Bronchial epithelial cell (primary cell): ENCODE measurements at regions not wholly inside any gene's neighbourhood (a gene's known extent, or its start where the extent isn't known, plus 50 kb on each side); places are given as distances from the start of the nearest gene placed in this dataset.

ENCODE experiments used
- DNase-seq: peaks from one replicate; pipeline ENCODE4 v3.0.0-alpha.2; 2010; ENCODE audit warnings: low read depth
- FAIRE-seq: peaks from 2 replicates; lab custom pipeline; 2011; peaks lifted over from hg19 to GRCh38; lab: Jason Lieb, UNC
- H3K27me3 ChIP-seq: 2 replicates; pipeline ENCODE4 v1.5.1; 2011; ENCODE audit warnings: low read length; ENCODE audit not compliant: control insufficient read depth, insufficient read depth
- H3K36me3 ChIP-seq: 2 replicates; pipeline ENCODE4 v1.5.1; 2011; ENCODE audit warnings: low read length; ENCODE audit not compliant: control insufficient read depth, insufficient read depth
- H3K4me3 ChIP-seq: 2 replicates; pipeline ENCODE4 v1.5.1; 2011; ENCODE audit warnings: mild to moderate bottlenecking, low read depth, low read length, control low read depth
- CTCF ChIP-seq: IDR thresholded peaks from 2 replicates; pipeline ENCODE4 v1.5.1; 2011; ENCODE audit warnings: mild to moderate bottlenecking, moderate library complexity, low read length, control low read depth, inconsistent platforms; ENCODE audit not compliant: insufficient read depth, severe bottlenecking

GRCh38 chr22:20641919-20642579 lies 131.9 kb upstream of the SERPIND1 start:
- no peak for TF ChIP-seq CTCF
- Histone ChIP-seq H3K36me3 (no peaks in the 10 kb centered on the region), H3K4me3 (no peak overlapping the region), H3K27me3 (no peaks in the 10 kb centered on the region)
- no peak for DNase-seq
- no peak for FAIRE-seq

GRCh38 chr22:20642668-20643179 lies 131.2 kb upstream of the SERPIND1 start:
- FAIRE-seq, result no peak
- no peak for TF ChIP-seq CTCF
- Histone ChIP-seq H3K4me3 (no peak overlapping the region), H3K36me3 (no peaks in the 10 kb centered on the region), H3K27me3 (no peaks in the 10 kb centered on the region)
- no peak for DNase-seq

- DNase-seq, result no peak
- TF ChIP-seq CTCF, result no peak
- H3K27me3 ChIP-seq, result no peaks in the 10 kb centered on the region
- no peaks in the 10 kb centered on the region for H3K36me3 ChIP-seq
- no peak for FAIRE-seq
- H3K4me3 ChIP-seq, result no peak overlapping the region
Observed at GRCh38 chr22:20644071-20644642, 129.8 kb upstream of the SERPIND1 start.

GRCh38 chr22:20645954-20646353 lies 128.0 kb upstream of the SERPIND1 start:
- no peak for TF ChIP-seq CTCF
- no peak for FAIRE-seq
- DNase-seq, result no peak
- Histone ChIP-seq H3K36me3 (no peaks in the 10 kb centered on the region), H3K27me3 (no peaks in the 10 kb centered on the region), H3K4me3 (no peak overlapping the region)

GRCh38 chr22:20646415-20646814 lies 127.5 kb upstream of the SERPIND1 start:
- Histone ChIP-seq H3K4me3 (no peak overlapping the region), H3K27me3 (no peaks in the 10 kb centered on the region), H3K36me3 (no peaks in the 10 kb centered on the region)
- no peak for TF ChIP-seq CTCF
- FAIRE-seq (no peak), DNase-seq (no peak)
